Aorta (tissue), 5 donors: ENCODE measurements at regions not wholly inside any gene's neighbourhood (a gene's known extent, or its start where the extent isn't known, plus 50 kb on each side); places are given as distances from the start of the nearest gene placed in this dataset.

Experiments
- ATAC-seq: fragments of 200-7000 bp; cut with Tn5 transposase; one replicate; pipeline ENCODE4 v1.9.1; 2022; ENCODE audit warnings: moderate library complexity; ENCODE audit not compliant: low FRiP score
- DNase-seq, 2 donors: peaks; one replicate each; pipeline ENCODE4 v3.0.0-alpha.2; 2020
- H3K27ac ChIP-seq, 2 donors: one replicate each; pipeline ENCODE4 v1.5.1; 2013; ENCODE audit warnings: low read length in 2 of 2, mild to moderate bottlenecking in 2 of 2, moderate library complexity in 2 of 2, control low read depth in 1 of 2, inconsistent platforms in 1 of 2, low read depth in 1 of 2
- H3K27me3 ChIP-seq, 2 donors: one replicate each; pipeline ENCODE4 v1.6.1; 2013; ENCODE audit warnings: control low read depth in 1 of 2, low read length in 1 of 2, mild to moderate bottlenecking in 1 of 2, moderate library complexity in 1 of 2; ENCODE audit not compliant: insufficient read depth in 2 of 2, control insufficient read depth in 1 of 2
- H3K36me3 ChIP-seq, 2 donors: one replicate each; pipeline ENCODE4 v1.6.1; 2013; ENCODE audit warnings: control low read depth in 1 of 2, low read length in 1 of 2, mild to moderate bottlenecking in 1 of 2; ENCODE audit not compliant: insufficient read depth in 2 of 2, control insufficient read depth in 1 of 2
- H3K4me1 ChIP-seq, 2 donors: one replicate each; pipeline ENCODE4 v1.6.1; 2013; ENCODE audit warnings: low read length in 2 of 2, control low read depth in 1 of 2, mild to moderate bottlenecking in 1 of 2, moderate library complexity in 1 of 2; ENCODE audit not compliant: insufficient read depth in 2 of 2, control insufficient read depth in 1 of 2
- H3K4me3 ChIP-seq, 2 donors: one replicate each; pipeline ENCODE4 v1.5.1; 2013; ENCODE audit warnings: low read length in 2 of 2, control low read depth in 1 of 2, mild to moderate bottlenecking in 1 of 2
- H3K9me3 ChIP-seq: one replicate; pipeline ENCODE4 v1.6.1; 2013; ENCODE audit warnings: mild to moderate bottlenecking, low read length; ENCODE audit not compliant: control insufficient read depth
- WGBS, 2 donors: extraction: QIAGEN DNeasy Blood & Tissue Kit; methylation state at CpG; one replicate each; pipeline ENCODE4 v1.1.7; 2013; 5-methylcytosine and 5-hydroxymethylcytosine counted together
- intact Hi-C, 2 donors: fragments of 100-400 bp; cut with DNase I; formaldehyde crosslinking; loops; one replicate each; pipeline versions ENCODE4 v1.14.2 to v1.15.0; 2022
- donor health status: healthy with polysubstance abuse.
- donor health status: Bipolar disorder and iron deficiency.
- donor health status: DM: no; HTN: no; CAD: no.
- donor health status: DM: no; HTN: no; CAD: no.
- donor health status: DM: yes; HTN: yes; CAD: no.

- DNase-seq (no peak), ATAC-seq (no peak)
- intact Hi-C loops: no loop called here
- Histone ChIP-seq H3K9me3 (no peaks in the 10 kb centered on the region), H3K4me3 (no peak overlapping the region), H3K27ac (no peak overlapping the region), H3K4me1 (no peaks in the 10 kb centered on the region), H3K27me3 (no peaks in the 10 kb centered on the region), H3K36me3 (no peaks in the 10 kb centered on the region)
- WGBS, 2 donors: 65% methylated on average over 5 of the region's 5 CpGs
Measured at GRCh38 chr3:5520237-5520636, 332.7 kb downstream of the EDEM1 start.

DNA sequence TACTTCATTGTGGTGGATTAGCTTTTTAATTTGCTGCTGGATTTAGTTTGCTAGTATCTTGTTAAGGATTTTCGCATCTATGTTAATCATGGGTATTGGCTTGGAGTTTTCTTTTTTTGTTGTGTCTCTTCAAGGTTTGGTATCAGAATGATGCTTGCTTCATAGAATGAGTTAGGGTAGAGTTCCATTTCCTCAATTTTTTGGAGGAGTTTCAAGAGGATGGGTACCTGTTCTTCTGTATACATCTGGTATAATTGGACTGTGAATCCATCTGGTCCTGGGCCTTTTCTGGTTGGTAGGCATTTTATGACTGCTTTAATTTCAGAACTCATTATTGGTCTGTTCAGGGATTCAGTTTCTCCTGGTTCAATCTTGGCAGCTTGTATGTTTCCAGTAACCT lies 335.6 kb downstream of the EDEM1 start:
- ATAC-seq: no peak
- intact Hi-C loops: no loop called here
- H3K4me3 ChIP-seq: no peak overlapping the region
- no peak for DNase-seq
- WGBS, 2 donors: 83 to 92% methylated on average over 1 of the region's 1 CpG
- no peaks in the 10 kb centered on the region for H3K36me3 ChIP-seq
- H3K27me3 ChIP-seq: no peaks in the 10 kb centered on the region
- H3K9me3 ChIP-seq: no peaks in the 10 kb centered on the region
- H3K27ac ChIP-seq: no peak overlapping the region
- no peaks in the 10 kb centered on the region for H3K4me1 ChIP-seq

GRCh38 chr3:5531039-5531438 lies 343.5 kb downstream of the EDEM1 start:
- no peaks in the 10 kb centered on the region for H3K27me3 ChIP-seq
- H3K4me1 ChIP-seq: no peaks in the 10 kb centered on the region
- H3K4me3 ChIP-seq: no peak overlapping the region
- H3K27ac ChIP-seq: no peak overlapping the region
- H3K9me3 ChIP-seq: no peaks in the 10 kb centered on the region
- no peaks in the 10 kb centered on the region for H3K36me3 ChIP-seq
- ATAC-seq: no peak
- 78 to 81% methylated on average over 6 of the region's 6 CpGs for WGBS, 2 donors
- intact Hi-C loops: no loop called here
- DNase-seq: no peak

DNA sequence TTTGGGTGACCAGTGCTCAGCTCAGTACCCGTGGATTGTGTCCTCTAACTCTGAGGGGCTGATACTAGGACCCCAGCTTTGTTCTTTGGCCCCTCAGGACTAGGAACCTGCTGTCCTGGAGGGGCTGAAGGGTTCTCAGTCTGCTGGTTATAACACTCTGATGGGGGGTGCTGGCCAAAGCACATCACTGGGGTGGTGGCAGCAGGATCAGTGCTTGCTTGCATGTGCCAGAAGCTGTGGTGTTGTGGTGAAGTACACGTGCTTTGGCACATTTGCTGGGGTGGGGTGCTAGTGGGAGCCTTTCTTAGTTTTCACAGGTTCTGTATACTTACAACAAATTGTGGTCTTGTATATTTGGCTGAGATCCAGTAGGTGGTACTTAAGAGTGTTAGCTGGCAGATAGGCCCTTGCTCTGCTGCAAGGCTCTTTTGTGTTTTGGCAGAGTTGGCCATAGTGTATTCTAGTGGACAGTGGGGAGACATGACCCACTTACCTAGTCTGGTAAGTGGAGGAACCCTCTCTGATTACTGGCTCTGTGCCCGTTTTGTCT lies 344.3 kb downstream of the EDEM1 start:
- H3K27ac ChIP-seq: no peak overlapping the region
- no peaks in the 10 kb centered on the region for H3K27me3 ChIP-seq
- H3K4me3 ChIP-seq: no peak overlapping the region
- no peaks in the 10 kb centered on the region for H3K36me3 ChIP-seq
- 75 to 76% methylated on average over 3 of the region's 3 CpGs for WGBS, 2 donors
- intact Hi-C loops: no loop called here
- DNase-seq (no peak), ATAC-seq (peak; percentile 19)
- H3K9me3 ChIP-seq: no peaks in the 10 kb centered on the region
- no peaks in the 10 kb centered on the region for H3K4me1 ChIP-seq

GRCh38 chr3:5540532-5540931 lies 353.0 kb downstream of the EDEM1 start:
- Histone ChIP-seq H3K27me3 (no peaks in the 10 kb centered on the region), H3K4me3 (no peak overlapping the region), H3K4me1 (peaks cover 0 to 1% of the 10 kb centered on the region in 2 donors), H3K9me3 (no peaks in the 10 kb centered on the region), H3K36me3 (no peaks in the 10 kb centered on the region), H3K27ac (no peak overlapping the region)
- ATAC-seq: no peak
- no peak for DNase-seq
- intact Hi-C loops: no loop called here
- 90 to 94% methylated on average over 13 of the region's 13 CpGs for WGBS, 2 donors

DNA sequence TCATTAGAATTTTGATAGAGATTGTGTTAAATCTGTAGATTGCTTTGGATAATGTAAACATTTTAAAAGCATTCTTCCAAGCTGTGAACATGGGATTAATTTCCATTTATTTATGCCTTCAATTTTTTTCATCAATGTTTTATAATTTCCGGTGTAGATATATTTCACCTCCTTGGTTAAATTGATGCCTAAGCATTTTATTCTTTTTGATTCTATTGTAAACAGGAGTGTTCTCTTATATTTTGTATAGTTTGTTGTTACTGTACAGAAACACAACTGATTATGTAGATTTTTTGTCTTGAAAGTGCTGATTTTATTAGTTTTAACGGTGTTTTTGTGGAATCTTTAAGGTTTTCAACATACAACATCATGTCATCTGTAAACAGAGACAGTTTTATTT lies 355.0 kb downstream of the EDEM1 start:
- no peaks in the 10 kb centered on the region for H3K27me3 ChIP-seq
- 74 to 76% methylated on average over 2 of the region's 2 CpGs for WGBS, 2 donors
- no peak for ATAC-seq
- no peak overlapping the region for H3K4me3 ChIP-seq
- DNase-seq: no peak
- H3K9me3 ChIP-seq: no peaks in the 10 kb centered on the region
- no peak overlapping the region for H3K27ac ChIP-seq
- intact Hi-C loops: no loop called here
- H3K4me1 ChIP-seq: peaks cover 0 to 1% of the 10 kb centered on the region in 2 donors
- no peaks in the 10 kb centered on the region for H3K36me3 ChIP-seq

DNA sequence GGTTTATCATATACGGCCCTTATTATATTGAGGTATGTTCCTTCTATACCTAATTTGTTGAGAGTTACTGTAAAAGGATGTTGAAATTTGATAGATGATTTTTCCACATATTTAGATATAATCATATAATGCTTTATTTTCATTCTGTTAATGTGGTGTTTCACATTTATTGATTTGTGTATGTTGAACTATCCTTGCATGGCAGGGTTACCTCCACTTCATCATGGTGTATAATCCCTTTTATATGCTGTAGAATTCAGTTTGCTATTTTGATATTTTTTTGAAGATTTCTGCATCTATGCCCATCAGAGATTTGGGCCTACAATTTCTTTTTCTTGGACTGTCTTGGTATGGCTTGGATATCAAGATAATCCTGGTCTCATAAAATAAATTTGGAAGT lies 355.5 kb downstream of the EDEM1 start:
- Histone ChIP-seq H3K36me3 (no peaks in the 10 kb centered on the region), H3K4me1 (no peaks in the 10 kb centered on the region), H3K4me3 (no peak overlapping the region), H3K27me3 (no peaks in the 10 kb centered on the region), H3K9me3 (no peaks in the 10 kb centered on the region), H3K27ac (no peak overlapping the region)
- no peak for DNase-seq
- no peak for ATAC-seq
- intact Hi-C loops: no loop called here
- 87 to 96% methylated on average over 1 of the region's 1 CpG for WGBS, 2 donors

GRCh38 chr3:5545719-5546118 lies 358.2 kb downstream of the EDEM1 start:
- no peaks in the 10 kb centered on the region for H3K27me3 ChIP-seq
- 92 to 94% methylated on average over 1 of the region's 1 CpG for WGBS, 2 donors
- H3K4me3 ChIP-seq: no peak overlapping the region
- H3K27ac ChIP-seq: no peak overlapping the region
- H3K9me3 ChIP-seq: no peaks in the 10 kb centered on the region
- DNase-seq (no peak), ATAC-seq (no peak)
- H3K36me3 ChIP-seq: no peaks in the 10 kb centered on the region
- intact Hi-C loops: no loop called here
- H3K4me1 ChIP-seq: no peaks in the 10 kb centered on the region

- H3K27ac ChIP-seq: no peak overlapping the region
- H3K4me3 ChIP-seq: no peak overlapping the region
- no peaks in the 10 kb centered on the region for H3K36me3 ChIP-seq
- H3K9me3 ChIP-seq: no peaks in the 10 kb centered on the region
- DNase-seq (no peak), ATAC-seq (no peak)
- no peaks in the 10 kb centered on the region for H3K27me3 ChIP-seq
- no peaks in the 10 kb centered on the region for H3K4me1 ChIP-seq
- intact Hi-C loops: no loop called here
- 82% methylated on average over 8 of the region's 8 CpGs for WGBS, 2 donors
Measured at GRCh38 chr3:5553203-5553602, 365.7 kb downstream of the EDEM1 start.
